GM10266 (cell line): ENCODE measurements at regions not wholly inside any gene's neighbourhood (a gene's known extent, or its start where the extent isn't known, plus 50 kb on each side); places are given as distances from the start of the nearest gene placed in this dataset.
"Not testable (repeated sequence)": the region's sequence is repeated elsewhere in the genome, so short reads cannot be mapped to it uniquely, and the experiment has no call there.

Source experiments
- DNase-seq: peaks from one replicate; pipeline ENCODE4 v3.0.0; 2012; ENCODE audit errors: extremely low spot score
- CTCF ChIP-seq: IDR thresholded peaks from 2 replicates; pipeline ENCODE4 v1.5.1; 2012; ENCODE audit warnings: mild to moderate bottlenecking, low read depth; ENCODE audit not compliant: control insufficient read depth, insufficient read depth; ENCODE audit errors: missing control alignments

DNA sequence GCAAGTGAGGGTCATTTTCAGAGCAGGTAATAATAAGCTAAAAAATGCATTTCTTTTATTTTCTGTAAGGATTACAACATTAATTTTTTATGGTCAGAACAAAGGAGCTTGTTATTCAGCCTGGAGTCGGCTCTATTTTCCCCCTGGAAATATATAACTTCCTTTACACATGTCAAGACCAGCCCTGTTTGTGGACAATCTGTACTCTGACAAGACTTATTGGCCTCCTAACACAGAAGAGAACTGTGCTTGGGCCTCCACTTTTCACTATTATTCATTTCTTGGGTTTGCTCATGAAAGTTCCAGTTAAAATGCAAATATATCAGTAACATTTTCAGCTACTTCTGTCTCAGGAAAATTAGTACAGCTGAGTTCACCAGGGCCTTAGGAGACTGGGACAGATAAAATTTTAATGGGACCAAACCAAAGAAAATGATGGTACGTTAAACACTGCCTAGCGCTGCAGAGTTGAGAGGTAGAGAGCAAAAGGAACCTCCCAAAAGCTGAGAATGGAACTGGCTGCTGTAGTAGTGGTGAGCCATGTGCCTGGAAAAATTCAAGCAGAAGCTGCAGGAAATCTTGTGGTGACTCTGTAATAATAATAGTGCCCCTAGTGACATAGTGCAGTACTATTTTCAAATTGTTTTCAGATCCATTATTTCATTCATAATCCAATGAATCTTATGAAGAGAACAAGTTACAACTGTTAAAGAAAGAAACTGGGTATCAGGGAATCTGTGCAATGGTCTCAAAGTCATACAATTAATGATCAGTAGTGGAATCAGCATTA lies 227.2 kb upstream of the KIAA1217 start:
- no peak for TF ChIP-seq CTCF
- DNase-seq, result no peak

GRCh38 chr10:23984405-23984804 lies 224.5 kb upstream of the KIAA1217 start:
- not testable (repeated sequence) for DNase-seq

GRCh38 chr10:23988006-23988405 lies 220.9 kb upstream of the KIAA1217 start:
- no peak for TF ChIP-seq CTCF
- DNase-seq, result no peak

DNA sequence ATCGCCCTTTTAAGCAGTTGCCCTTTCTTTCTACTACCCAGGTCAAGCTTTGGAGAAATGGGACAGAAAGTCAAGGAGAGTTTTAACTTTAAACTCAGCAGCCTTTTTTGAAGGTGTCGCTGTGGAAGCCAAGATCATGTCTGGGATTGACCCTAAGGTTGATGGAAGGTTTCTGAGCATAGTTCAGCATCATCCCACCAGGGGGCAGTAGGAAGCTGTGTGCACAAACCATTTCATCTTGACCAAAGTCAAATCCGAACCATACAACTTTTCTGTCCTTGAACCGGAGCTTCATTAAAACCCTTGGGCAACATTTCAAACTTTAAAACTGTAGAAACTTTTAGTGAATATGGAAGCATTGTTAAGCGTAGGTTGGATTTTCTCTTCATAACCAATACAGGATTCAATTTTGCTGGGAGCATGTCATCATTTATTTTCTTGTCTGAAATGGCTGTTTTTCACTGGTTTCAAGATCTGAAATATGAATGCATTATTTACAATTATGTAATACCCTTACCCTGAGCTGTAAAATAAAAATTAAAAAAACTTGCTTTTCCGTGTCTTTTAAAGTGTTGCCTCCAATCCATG lies 214.4 kb upstream of the KIAA1217 start:
- peak; percentile 80 for TF ChIP-seq CTCF
- DNase-seq, result peak; percentile 45

GRCh38 chr10:23999445-23999844 lies 209.5 kb upstream of the KIAA1217 start:
- no peak for TF ChIP-seq CTCF
- no peak for DNase-seq

GRCh38 chr10:24000271-24000813 lies 208.6 kb upstream of the KIAA1217 start:
- DNase-seq, result no peak
- no peak for TF ChIP-seq CTCF

- no peak for TF ChIP-seq CTCF
- DNase-seq, result no peak
Observed at GRCh38 chr10:24006741-24007140, 202.2 kb upstream of the KIAA1217 start.
